ENCODE measurements at regions not wholly inside any gene's neighbourhood (a gene's known extent, or its start where the extent isn't known, plus 50 kb on each side); places are given as distances from the start of the nearest gene placed in this dataset.

GRCh38 chr16:35525979-35526590 lies 2066.7 kb downstream of the TP53TG3F start:
- H3K4me3 ChIP-seq (ENCODE audit: low read length): no peak overlapping the region
- DNase-seq (ENCODE audit: low read depth): no peak
- TF ChIP-seq CTCF (IDR thresholded peaks at IDR 0.05; ENCODE audit: insufficient read depth, low read depth, low read length, missing control alignments): no peak

DNA sequence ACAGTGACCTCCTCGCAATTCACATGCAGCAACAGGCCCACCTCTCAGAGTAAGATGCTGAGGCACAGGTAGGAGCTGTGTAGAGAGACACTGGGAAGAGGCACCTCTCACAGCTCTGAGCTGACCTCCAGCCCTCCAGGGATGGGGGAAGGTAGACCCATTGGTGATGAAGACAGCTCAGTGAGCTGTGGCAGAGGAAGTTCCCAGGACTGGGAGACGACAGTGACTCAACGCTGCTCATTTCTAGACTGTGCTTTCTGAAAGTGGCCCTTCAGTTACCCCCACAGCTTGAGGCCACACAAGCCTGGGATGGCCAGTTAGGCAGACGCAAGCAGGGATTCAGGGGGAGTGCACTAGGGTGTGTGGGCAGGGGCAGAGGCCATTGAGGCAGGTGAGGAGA lies 2073.2 kb downstream of the TP53TG3F start:
- DNase-seq (ENCODE audit: low read depth): no peak
- TF ChIP-seq CTCF (IDR thresholded peaks at IDR 0.05; ENCODE audit: insufficient read depth, low read depth, low read length, missing control alignments): no peak
- H3K4me3 ChIP-seq (ENCODE audit: low read length): no peak overlapping the region

- no peak for TF ChIP-seq CTCF (IDR thresholded peaks at IDR 0.05; ENCODE audit: insufficient read depth, low read depth, low read length, missing control alignments)
- no peak overlapping the region for H3K4me3 ChIP-seq (ENCODE audit: low read length)
- DNase-seq (ENCODE audit: low read depth): peak; percentile 1
Measured at GRCh38 chr16:35533683-35534082, 2074.3 kb downstream of the TP53TG3F start.

DNA sequence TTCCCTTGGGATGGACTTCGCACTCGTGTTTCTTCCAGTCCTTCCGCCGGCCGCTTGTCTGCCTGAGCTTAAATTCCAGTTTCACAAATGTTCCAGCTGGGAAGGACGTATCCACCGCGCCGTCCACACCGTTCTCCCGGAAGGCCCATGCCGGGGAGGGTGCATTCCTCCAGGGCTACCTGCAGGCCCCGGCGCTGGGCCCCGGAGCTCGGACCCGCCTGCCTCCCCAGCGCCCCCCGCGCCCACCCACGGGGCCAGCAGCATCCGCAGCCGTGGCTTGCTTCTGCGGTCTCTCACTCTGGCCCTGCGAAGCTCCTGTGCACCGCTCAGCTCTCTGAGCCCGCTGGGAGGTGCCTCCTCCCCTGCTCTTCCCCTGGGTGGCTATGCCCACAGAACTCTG lies 2084.1 kb downstream of the TP53TG3F start:
- TF ChIP-seq CTCF (IDR thresholded peaks at IDR 0.05; ENCODE audit: insufficient read depth, low read depth, low read length, missing control alignments): no peak
- no peak overlapping the region for H3K4me3 ChIP-seq (ENCODE audit: low read length)
- no peak for DNase-seq (ENCODE audit: low read depth)

GRCh38 chr16:35552763-35553162 lies 2093.4 kb downstream of the TP53TG3F start:
- TF ChIP-seq CTCF (IDR thresholded peaks at IDR 0.05; ENCODE audit: insufficient read depth, low read depth, low read length, missing control alignments): no peak

GRCh38 chr16:35557731-35558130 lies 2098.3 kb downstream of the TP53TG3F start:
- TF ChIP-seq CTCF (IDR thresholded peaks at IDR 0.05; ENCODE audit: insufficient read depth, low read depth, low read length, missing control alignments): no peak
- no peak overlapping the region for H3K4me3 ChIP-seq (ENCODE audit: low read length)
- no peak for DNase-seq (ENCODE audit: low read depth)

More at GRCh38 chr16:35552763-35553162, 2093.4 kb downstream of the TP53TG3F start:
- no peak for DNase-seq (ENCODE audit: low read depth)
- no peak overlapping the region for H3K4me3 ChIP-seq (ENCODE audit: low read length)
